ENCODE measurements at regions not wholly inside any gene's neighbourhood (a gene's known extent, or its start where the extent isn't known, plus 50 kb on each side); places are given as distances from the start of the nearest gene placed in this dataset.
"Not testable (repeated sequence)": the region's sequence is repeated elsewhere in the genome, so short reads cannot be mapped to it uniquely, and the experiment has no call there.

DNA sequence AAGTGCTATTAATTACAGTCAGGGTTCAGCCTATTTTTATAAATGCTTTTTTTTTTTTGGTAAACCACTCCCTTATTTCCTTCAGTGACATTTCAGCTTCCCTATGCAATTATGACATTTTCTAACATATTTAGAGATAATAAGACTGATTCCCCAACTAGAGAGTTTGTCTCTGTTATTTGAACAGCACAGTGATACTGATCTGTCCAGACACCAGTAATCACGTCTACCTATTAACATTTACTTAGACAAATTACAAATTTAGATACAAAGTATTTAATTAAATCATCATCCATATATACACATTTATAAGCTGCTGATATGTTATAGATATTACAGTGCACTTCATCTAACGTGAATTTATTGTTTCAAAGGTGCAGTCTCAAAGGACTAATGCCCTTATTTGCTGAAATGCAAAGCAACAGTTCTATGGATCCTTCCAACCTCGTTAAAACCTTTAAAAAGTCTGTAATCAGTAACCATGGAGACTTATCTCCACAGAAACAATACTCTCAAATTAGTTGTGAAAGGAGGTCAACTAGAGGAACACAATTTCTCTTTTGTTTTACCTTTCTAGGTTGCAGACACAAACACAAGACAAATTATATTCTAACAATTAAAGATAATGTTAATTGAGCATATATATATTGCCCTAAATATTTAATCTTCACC lies 1531.1 kb downstream of the SI start:
- DNase-seq (ENCODE audit: low spot score) = no peak

DNA sequence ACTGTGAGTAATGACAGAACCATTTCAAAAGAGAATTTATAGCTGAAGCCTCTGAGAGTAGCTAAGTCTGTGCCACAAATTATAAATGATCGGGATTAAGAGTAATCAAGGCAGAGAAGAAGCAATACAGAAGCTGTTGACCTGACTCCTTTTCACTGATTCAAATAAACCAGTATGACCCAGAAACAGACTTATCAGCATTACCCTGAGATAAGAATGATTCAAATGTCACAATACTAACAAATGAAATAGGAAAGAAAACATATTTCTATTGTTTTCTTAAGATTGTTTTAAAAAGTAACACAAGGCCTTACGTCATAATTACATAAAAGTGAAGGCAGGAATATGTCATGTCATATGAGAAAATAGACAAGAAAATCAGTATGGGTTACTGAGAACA lies 1534.6 kb downstream of the SI start:
- DNase-seq (ENCODE audit: low spot score) = no peak

GRCh38 chr3:163541629-163542028 lies 1536.7 kb downstream of the SI start:
- DNase-seq (ENCODE audit: low spot score) = no peak

DNA sequence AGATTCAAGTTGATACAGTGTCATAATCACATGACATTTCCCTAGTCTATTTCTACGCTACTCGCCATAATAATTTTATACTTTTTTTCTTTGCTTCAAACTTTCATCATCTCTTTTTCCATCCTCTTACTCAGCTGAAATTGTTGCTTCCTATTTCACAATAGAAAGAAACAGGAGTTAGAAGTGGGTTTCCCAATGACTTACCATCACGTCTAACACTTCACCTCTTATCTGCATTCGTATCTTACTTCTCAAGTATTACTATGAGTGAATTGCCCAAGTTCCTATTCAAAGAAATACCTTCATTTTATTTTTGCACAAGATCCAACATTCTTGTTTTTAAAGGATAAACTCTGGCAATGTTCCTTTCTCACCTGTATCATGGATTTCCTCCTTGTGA lies 1539.9 kb downstream of the SI start:
- DNase-seq (ENCODE audit: low spot score) = no peak

GRCh38 chr3:163533381-163533780 lies 1544.9 kb downstream of the SI start:
- no peak for DNase-seq (ENCODE audit: low spot score)

GRCh38 chr3:163523375-163523774 lies 1554.9 kb downstream of the SI start:
- DNase-seq (ENCODE audit: low spot score) = no peak

DNA sequence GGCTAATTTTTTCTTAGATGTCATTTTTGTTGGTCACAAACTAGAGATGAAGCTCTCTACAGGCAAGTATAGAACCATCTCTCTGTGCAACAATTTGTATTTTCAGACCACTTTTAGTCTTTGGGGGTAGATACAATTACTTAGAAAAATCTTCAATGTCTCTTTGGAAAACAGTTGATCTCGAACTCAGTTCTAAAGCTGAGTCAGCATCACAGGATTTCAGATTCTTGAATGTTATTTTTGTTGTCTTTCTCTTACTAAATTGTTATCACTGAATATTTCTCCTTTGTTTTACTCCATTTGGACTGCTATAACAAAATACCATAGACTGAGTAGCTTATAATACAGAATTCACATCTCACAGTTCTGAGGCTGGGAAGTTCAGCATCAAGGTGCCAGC lies 1557.0 kb downstream of the SI start:
- no peak for DNase-seq (ENCODE audit: low spot score)

- DNase-seq (ENCODE audit: low spot score) = no peak
Measured at GRCh38 chr3:163518065-163518464, 1560.2 kb downstream of the SI start.

- no peak for DNase-seq (ENCODE audit: low spot score)
Measured at GRCh38 chr3:163513149-163513657, 1565.1 kb downstream of the SI start.

DNA sequence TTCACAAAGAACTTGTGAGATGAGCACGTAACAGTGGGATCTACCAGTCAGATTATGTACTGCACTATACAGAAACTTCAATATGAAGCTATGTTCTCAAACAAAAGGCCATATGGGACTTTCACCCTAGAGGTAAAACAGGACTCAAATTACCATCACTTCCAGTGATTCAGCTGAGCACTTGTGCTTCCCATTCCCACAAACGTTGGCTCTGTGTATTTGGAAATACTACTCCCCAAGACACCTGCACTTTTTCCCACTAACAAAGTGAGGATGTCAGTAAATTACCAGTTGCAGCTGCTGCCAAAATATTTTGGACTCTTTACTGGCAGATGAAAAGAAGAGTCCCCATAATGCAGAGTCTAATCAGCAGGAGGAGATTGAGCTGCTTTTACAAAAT lies 1570.1 kb downstream of the SI start:
- no peak for DNase-seq (ENCODE audit: low spot score)

- DNase-seq (ENCODE audit: low spot score) = no peak
Measured at GRCh38 chr3:163504974-163505373, 1573.3 kb downstream of the SI start.

DNA sequence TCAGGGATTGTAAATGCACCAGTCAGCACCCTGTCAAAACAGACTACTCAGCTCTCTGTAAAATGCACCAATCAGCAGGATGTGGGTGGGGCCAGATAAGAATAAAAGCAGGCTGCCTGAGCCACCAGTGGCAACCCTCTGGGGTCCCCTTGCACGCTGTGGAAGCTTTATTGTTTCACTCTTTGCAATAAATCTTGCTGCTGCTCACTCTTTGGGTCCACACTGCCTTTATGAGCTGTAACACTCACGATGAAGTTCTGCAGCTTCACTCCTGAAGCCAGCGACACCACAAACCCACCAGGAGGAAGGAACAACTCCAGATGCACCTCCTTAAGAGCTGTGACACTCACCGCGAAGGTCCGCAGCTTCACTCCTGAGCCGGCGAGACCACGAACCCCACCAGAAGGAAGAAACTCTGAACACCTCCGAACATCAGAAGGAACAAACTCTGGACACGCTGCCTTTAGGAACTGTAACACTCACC lies 1578.5 kb downstream of the SI start:
- DNase-seq (ENCODE audit: low spot score) = not testable (repeated sequence)

- DNase-seq (ENCODE audit: low spot score) = not testable (repeated sequence)
Measured at GRCh38 chr3:163498842-163499735, 1579.2 kb downstream of the SI start.

GRCh38 chr3:163491714-163492113 lies 1586.6 kb downstream of the SI start:
- no peak for DNase-seq (ENCODE audit: low spot score)

- DNase-seq (ENCODE audit: low spot score) = peak; percentile 77
Measured at GRCh38 chr3:163490119-163490518, 1588.2 kb downstream of the SI start.

GRCh38 chr3:163482695-163483094 lies 1595.6 kb downstream of the SI start:
- DNase-seq (ENCODE audit: low spot score) = no peak

- peak; percentile 4 for DNase-seq (ENCODE audit: low spot score)
Measured at GRCh38 chr3:163481738-163482137, 1596.6 kb downstream of the SI start.

DNA sequence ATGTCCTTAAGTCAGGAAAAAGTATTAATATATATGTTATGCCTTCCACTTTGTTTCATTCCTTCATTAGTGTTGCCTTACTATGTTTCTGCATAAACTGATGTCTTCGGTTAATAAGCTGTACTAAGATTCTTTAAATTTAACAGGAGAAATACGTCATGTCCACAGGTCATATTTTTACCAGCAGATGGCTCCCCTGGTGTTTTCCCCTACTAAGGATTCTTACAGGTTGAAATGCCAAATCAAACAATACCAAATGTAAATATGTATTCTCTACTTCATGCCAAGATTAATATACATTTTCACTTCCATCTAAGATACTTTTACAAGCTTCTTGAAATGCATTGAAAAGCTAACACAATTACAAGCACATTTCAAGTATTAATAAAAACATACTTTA lies 1602.1 kb downstream of the SI start:
- DNase-seq (ENCODE audit: low spot score) = peak; percentile 34

- no peak for DNase-seq (ENCODE audit: low spot score)
Measured at GRCh38 chr3:163474766-163475165, 1603.5 kb downstream of the SI start.

DNA sequence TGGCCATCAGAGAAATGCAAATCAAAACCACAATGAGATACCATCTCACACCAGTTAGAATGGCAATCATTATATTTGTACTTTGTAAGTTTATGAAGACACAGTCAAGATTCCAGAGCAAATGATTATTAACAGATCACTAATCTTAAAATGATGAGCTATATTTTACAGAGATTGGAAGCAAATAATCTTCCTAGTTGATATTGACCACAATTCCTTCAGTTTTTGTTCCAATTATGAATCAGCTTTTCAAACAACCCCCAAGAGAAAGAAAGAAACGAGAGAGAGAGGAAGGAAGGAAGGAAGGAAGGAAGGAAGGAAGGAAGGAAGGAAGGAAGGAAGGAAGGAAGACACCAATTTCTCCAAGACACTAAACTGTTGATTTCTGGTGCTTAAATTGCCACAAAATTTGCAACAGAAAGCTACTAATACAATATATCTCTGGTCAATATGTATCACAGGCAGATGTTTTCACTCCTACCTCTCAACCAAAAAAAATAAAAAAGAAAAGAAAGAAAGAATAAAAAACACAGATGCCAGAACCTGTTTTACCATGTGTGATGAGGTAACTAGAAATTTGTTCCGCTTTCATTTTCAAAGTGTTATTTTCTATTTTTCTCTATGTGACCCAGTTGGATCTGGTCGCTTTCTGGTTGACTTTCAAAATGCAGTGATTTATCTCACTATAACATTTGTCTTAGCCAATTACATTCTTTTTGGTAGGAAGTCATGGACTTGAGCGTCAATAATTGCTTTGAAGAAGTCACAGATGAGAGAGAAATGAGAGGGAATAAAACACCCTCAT lies 1609.6 kb downstream of the SI start:
- no peak for DNase-seq (ENCODE audit: low spot score)

GRCh38 chr3:163462446-163462845 lies 1615.8 kb downstream of the SI start:
- DNase-seq (ENCODE audit: low spot score) = no peak

GRCh38 chr3:163450698-163451097 lies 1627.6 kb downstream of the SI start:
- no peak for DNase-seq (ENCODE audit: low spot score)
